ENCODE measurements at regions not wholly inside any gene's neighbourhood (a gene's known extent, or its start where the extent isn't known, plus 50 kb on each side); places are given as distances from the start of the nearest gene placed in this dataset.

DNA sequence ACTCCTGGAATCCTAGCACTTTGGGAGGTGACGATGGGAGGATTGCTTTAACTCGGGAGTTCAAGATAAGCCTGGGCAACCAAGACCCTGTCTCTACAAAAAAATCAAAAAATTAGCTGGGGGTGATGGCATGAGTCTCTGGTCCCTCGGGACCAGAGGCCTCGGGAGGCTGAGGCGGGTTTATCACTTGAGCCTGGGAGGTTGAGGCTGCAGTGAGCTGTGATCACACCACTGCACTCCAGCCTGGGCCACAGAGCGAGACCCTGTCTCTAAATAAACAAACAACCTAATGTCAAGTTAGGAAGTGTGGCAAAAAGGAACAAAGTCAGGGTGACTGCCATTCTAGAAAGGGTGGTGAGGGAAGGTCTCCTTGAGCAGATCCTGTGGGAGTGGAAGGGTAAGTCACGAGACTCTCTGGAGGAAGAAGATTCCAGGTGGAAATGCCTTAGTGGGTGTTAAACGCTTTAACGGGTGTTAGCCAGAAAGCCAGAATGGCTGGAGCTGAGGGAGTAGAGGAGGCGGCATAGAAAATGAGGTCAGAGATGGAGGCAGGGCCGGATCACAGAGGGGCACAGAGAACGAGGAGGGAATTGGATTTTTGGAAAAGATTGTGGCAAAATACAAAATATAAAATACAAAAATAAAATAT lies 62.2 kb upstream of the ATP5PO start:
- H3K9me3 ChIP-seq (ENCODE audit: control insufficient read depth in 4 of 4, low read length in 3 of 4) = no peaks in the 10 kb centered on the region
- no peak for DNase-seq (ENCODE audit: low spot score)
- TF ChIP-seq, protein P1, sequence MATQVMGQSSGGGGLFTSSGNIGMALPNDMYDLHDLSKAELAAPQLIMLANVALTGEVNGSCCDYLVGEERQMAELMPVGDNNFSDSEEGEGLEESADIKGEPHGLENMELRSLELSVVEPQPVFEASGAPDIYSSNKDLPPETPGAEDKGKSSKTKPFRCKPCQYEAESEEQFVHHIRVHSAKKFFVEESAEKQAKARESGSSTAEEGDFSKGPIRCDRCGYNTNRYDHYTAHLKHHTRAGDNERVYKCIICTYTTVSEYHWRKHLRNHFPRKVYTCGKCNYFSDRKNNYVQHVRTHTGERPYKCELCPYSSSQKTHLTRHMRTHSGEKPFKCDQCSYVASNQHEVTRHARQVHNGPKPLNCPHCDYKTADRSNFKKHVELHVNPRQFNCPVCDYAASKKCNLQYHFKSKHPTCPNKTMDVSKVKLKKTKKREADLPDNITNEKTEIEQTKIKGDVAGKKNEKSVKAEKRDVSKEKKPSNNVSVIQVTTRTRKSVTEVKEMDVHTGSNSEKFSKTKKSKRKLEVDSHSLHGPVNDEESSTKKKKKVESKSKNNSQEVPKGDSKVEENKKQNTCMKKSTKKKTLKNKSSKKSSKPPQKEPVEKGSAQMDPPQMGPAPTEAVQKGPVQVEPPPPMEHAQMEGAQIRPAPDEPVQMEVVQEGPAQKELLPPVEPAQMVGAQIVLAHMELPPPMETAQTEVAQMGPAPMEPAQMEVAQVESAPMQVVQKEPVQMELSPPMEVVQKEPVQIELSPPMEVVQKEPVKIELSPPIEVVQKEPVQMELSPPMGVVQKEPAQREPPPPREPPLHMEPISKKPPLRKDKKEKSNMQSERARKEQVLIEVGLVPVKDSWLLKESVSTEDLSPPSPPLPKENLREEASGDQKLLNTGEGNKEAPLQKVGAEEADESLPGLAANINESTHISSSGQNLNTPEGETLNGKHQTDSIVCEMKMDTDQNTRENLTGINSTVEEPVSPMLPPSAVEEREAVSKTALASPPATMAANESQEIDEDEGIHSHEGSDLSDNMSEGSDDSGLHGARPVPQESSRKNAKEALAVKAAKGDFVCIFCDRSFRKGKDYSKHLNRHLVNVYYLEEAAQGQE (IDR thresholded peaks at IDR 0.05) = no peak
- TF ChIP-seq YY1 (IDR thresholded peaks at IDR 0.05) (no peak), FOXA2 (IDR thresholded peaks at IDR 0.05) (no peak), SP1 (IDR thresholded peaks at IDR 0.05) (no peak), TAF1 (conservative IDR thresholded peaks at IDR 0.05) (no peak), JUND (IDR thresholded peaks at IDR 0.05) (no peak), RXRA (IDR thresholded peaks at IDR 0.05) (no peak), HNF4G (IDR thresholded peaks at IDR 0.05) (no peak), HNF4A (conservative IDR thresholded peaks at IDR 0.05) (no peak), FOXA1 (IDR thresholded peaks at IDR 0.05) (no peak), GABPA (IDR thresholded peaks at IDR 0.05 in 1 of 2, conservative IDR thresholded peaks at IDR 0.05 in 1 of 2) (no peak)
- TF ChIP-seq, protein P2, sequence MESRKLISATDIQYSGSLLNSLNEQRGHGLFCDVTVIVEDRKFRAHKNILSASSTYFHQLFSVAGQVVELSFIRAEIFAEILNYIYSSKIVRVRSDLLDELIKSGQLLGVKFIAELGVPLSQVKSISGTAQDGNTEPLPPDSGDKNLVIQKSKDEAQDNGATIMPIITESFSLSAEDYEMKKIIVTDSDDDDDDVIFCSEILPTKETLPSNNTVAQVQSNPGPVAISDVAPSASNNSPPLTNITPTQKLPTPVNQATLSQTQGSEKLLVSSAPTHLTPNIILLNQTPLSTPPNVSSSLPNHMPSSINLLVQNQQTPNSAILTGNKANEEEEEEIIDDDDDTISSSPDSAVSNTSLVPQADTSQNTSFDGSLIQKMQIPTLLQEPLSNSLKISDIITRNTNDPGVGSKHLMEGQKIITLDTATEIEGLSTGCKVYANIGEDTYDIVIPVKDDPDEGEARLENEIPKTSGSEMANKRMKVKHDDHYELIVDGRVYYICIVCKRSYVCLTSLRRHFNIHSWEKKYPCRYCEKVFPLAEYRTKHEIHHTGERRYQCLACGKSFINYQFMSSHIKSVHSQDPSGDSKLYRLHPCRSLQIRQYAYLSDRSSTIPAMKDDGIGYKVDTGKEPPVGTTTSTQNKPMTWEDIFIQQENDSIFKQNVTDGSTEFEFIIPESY (IDR thresholded peaks at IDR 0.05) = no peak
- TF ChIP-seq, protein P3, sequence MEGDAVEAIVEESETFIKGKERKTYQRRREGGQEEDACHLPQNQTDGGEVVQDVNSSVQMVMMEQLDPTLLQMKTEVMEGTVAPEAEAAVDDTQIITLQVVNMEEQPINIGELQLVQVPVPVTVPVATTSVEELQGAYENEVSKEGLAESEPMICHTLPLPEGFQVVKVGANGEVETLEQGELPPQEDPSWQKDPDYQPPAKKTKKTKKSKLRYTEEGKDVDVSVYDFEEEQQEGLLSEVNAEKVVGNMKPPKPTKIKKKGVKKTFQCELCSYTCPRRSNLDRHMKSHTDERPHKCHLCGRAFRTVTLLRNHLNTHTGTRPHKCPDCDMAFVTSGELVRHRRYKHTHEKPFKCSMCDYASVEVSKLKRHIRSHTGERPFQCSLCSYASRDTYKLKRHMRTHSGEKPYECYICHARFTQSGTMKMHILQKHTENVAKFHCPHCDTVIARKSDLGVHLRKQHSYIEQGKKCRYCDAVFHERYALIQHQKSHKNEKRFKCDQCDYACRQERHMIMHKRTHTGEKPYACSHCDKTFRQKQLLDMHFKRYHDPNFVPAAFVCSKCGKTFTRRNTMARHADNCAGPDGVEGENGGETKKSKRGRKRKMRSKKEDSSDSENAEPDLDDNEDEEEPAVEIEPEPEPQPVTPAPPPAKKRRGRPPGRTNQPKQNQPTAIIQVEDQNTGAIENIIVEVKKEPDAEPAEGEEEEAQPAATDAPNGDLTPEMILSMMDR (IDR thresholded peaks at IDR 0.05; ENCODE audit: low read depth, low read length, missing input control) = no peak
- TF ChIP-seq, protein P4, sequence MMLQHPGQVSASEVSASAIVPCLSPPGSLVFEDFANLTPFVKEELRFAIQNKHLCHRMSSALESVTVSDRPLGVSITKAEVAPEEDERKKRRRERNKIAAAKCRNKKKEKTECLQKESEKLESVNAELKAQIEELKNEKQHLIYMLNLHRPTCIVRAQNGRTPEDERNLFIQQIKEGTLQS (IDR thresholded peaks at IDR 0.05) = no peak
- no peak overlapping the region for H3K9ac ChIP-seq (ENCODE audit: low read depth in 1 of 2, low read length in 2 of 2)
- no peaks in the 10 kb centered on the region for H3K36me3 ChIP-seq (ENCODE audit: control insufficient read depth in 4 of 4, insufficient read depth in 3 of 4, low read depth in 1 of 4, low read length in 3 of 4)
- no peak overlapping the region for H3K27ac ChIP-seq (ENCODE audit: low read depth in 1 of 2, low read length in 2 of 2)
- peaks cover 0 to 7% (median 2%) of the 10 kb centered on the region in 4 donors for H3K4me1 ChIP-seq (ENCODE audit: control insufficient read depth in 4 of 4, insufficient read depth in 4 of 4, low read length in 3 of 4)
- no peak overlapping the region for H3K4me3 ChIP-seq (ENCODE audit: low read depth in 1 of 3, low read length in 3 of 3)
- WGBS = 90% methylated on average over 12 of the region's 12 CpGs
- H3K27me3 ChIP-seq (ENCODE audit: control insufficient read depth in 4 of 4, insufficient read depth in 4 of 4, low read length in 3 of 4) = no peaks in the 10 kb centered on the region

DNA sequence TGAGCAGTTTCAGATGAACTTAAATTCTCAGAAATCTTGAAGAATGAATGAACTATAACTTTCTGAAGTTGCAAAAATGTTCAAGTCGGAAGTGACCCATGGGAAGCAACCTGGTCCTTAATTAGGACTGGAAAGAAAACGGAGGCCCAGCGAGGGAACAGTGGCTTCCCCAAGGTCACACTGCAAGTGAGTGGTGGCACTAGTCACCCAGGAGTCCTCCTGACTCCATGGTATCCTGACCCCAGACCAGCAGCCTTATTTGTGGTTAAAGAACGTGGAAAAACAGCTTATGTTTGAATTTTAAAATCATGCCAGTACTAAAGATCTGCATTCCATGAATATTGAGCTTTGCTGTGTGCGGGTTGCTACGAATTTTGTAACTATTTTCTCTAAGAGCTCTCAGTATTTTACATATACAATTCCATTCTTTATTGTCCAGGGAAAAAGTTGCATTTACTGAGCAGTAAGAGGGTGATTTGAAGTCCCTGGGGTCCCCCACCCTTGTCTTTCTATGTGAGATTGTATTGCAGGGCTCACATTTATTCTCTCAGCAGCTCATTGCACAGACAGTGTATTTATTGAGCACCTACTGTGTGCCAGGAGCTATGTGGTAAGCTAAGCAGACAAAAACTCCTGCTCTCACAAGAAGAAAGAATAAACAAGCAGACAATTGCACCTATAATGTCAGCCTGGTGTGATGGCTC lies 61.6 kb upstream of the ATP5PO start:
- no peaks in the 10 kb centered on the region for H3K27me3 ChIP-seq (ENCODE audit: control insufficient read depth in 4 of 4, insufficient read depth in 4 of 4, low read length in 3 of 4)
- H3K36me3 ChIP-seq (ENCODE audit: control insufficient read depth in 4 of 4, insufficient read depth in 3 of 4, low read depth in 1 of 4, low read length in 3 of 4) = no peaks in the 10 kb centered on the region
- peaks cover 0 to 7% (median 2%) of the 10 kb centered on the region in 4 donors for H3K4me1 ChIP-seq (ENCODE audit: control insufficient read depth in 4 of 4, insufficient read depth in 4 of 4, low read length in 3 of 4)
- DNase-seq (ENCODE audit: low spot score) = no peak
- no peak overlapping the region for H3K9ac ChIP-seq (ENCODE audit: low read depth in 1 of 2, low read length in 2 of 2)
- WGBS = 84% methylated on average over 6 of the region's 6 CpGs
- no peaks in the 10 kb centered on the region for H3K9me3 ChIP-seq (ENCODE audit: control insufficient read depth in 4 of 4, low read length in 3 of 4)
- H3K4me3 ChIP-seq (ENCODE audit: low read depth in 1 of 3, low read length in 3 of 3) = no peak overlapping the region
- no peak overlapping the region for H3K27ac ChIP-seq (ENCODE audit: low read depth in 1 of 2, low read length in 2 of 2)
- TF ChIP-seq, protein P5, sequence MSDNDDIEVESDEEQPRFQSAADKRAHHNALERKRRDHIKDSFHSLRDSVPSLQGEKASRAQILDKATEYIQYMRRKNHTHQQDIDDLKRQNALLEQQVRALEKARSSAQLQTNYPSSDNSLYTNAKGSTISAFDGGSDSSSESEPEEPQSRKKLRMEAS (IDR thresholded peaks at IDR 0.05) = no peak
- TF ChIP-seq FOXA1 (IDR thresholded peaks at IDR 0.05) = no peak

Data from liver (tissue), 8 donors.